ENCODE measurements at regions not wholly inside any gene's neighbourhood (a gene's known extent, or its start where the extent isn't known, plus 50 kb on each side); places are given as distances from the start of the nearest gene placed in this dataset.
"Not testable (repeated sequence)": the region's sequence is repeated elsewhere in the genome, so short reads cannot be mapped to it uniquely, and the experiment has no call there.

DNA sequence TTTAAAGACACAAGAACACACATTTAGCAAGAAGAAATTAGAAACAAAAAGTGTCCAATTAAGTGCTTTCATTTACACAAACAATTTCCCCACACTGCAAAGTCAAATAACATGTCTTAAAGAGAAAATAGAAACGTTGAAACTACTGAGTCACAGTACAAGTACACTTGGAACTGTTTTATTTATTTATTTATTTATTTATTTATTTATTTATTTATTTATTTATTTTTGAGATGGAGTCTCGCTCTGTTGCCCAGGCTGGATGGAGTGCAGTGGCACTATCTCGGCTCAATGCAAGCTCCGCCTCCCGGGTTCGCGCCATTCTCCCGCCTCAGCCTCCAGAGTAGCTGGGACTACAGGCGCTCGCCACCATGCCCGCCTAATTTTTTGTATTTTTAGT is 363.9 kb downstream of the MRPS30 start:
- TF ChIP-seq, protein P1, sequence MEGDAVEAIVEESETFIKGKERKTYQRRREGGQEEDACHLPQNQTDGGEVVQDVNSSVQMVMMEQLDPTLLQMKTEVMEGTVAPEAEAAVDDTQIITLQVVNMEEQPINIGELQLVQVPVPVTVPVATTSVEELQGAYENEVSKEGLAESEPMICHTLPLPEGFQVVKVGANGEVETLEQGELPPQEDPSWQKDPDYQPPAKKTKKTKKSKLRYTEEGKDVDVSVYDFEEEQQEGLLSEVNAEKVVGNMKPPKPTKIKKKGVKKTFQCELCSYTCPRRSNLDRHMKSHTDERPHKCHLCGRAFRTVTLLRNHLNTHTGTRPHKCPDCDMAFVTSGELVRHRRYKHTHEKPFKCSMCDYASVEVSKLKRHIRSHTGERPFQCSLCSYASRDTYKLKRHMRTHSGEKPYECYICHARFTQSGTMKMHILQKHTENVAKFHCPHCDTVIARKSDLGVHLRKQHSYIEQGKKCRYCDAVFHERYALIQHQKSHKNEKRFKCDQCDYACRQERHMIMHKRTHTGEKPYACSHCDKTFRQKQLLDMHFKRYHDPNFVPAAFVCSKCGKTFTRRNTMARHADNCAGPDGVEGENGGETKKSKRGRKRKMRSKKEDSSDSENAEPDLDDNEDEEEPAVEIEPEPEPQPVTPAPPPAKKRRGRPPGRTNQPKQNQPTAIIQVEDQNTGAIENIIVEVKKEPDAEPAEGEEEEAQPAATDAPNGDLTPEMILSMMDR (IDR thresholded peaks at IDR 0.05): not testable (repeated sequence)
- not testable (repeated sequence) for TF ChIP-seq POLR2AphosphoS5 (IDR thresholded peaks at IDR 0.05; ENCODE audit: insufficient read depth in 1 of 2, low read depth in 1 of 2)

All from vagina (tissue), 2 donors.